ENCODE measurements at regions not wholly inside any gene's neighbourhood (a gene's known extent, or its start where the extent isn't known, plus 50 kb on each side); places are given as distances from the start of the nearest gene placed in this dataset.

GRCh38 chr16:85536073-85536410 is 77.1 kb upstream of the GSE1 start:
- FAIRE-seq (no peak), DNase-seq (ENCODE audit: low spot score) (no peak), ATAC-seq (no peak)
- in situ Hi-C loops (cut with HindIII; ENCODE audit: extremely low pct_ligation_motif_present, low pct_unique_long_range_greater_than_20kb) (no loop called here), intact Hi-C loops (cut with micrococcal nuclease; ENCODE audit: unreplicated experiment) (no loop called here)
- POLR2A ChIA-PET = interaction anchor here (0.8 to 8.4 kb wide), 16 partner anchors 9 to 372 kb away, joined by 3 to 227 read pairs (median 6); partner anchors contain the start of gene GSE1
- Histone ChIP-seq H2AFZ (ENCODE audit: low read length) (no peak overlapping the region), H3K36me3 (replicated peaks in 1 of 2; ENCODE audit: control insufficient read depth in 1 of 2, insufficient read depth in 2 of 2, low read length in 2 of 2) (no peaks in the 10 kb centered on the region), H3K9me3 (ENCODE audit: low read length) (no peaks in the 10 kb centered on the region), H3K27me3 (ENCODE audit: control insufficient read depth in 1 of 2, insufficient read depth in 2 of 2, low read length in 2 of 2) (no peaks in the 10 kb centered on the region), H3K27ac (ENCODE audit: extremely low read length, insufficient read depth, low read length) (peak overlapping the region; percentile 90), H3K4me1 (ENCODE audit: insufficient read depth, low read length) (peaks cover 100% of the 10 kb centered on the region), H3K79me2 (ENCODE audit: insufficient read depth, low read length) (peaks cover 16% of the 10 kb centered on the region), H3K4me3 (replicated peaks in 1 of 3; ENCODE audit: insufficient read depth in 1 of 3, low read depth in 2 of 3, low read length in 3 of 3) (peak overlapping the region; percentile 35 to 74 (median 51); a peak in 5 of 6 replicates), H3K9ac (ENCODE audit: insufficient read depth, low read depth, low read length) (peak overlapping the region; percentile 71), H3K4me2 (ENCODE audit: low read depth, low read length) (peak overlapping the region; percentile 83), H4K20me1 (ENCODE audit: insufficient read depth, low read length) (no peaks in the 10 kb centered on the region)
- 8% methylated on average over 5 of the region's 6 CpGs for WGBS (ENCODE audit: low lambda C conversion rate)
- CTCF ChIA-PET (ENCODE audit: low intra/inter-chr PET ratio, low total read pairs) = no interaction called here
- BruUV-seq (replicated peaks) = no TSS peak
- TF ChIP-seq ZNF816 (CRISPR knock-in tag; IDR thresholded peaks at IDR 0.05; ENCODE audit: borderline replicate concordance) = no peak; the same call in 1 of the 2 replicates
- 0 out of 2 replicates have a peak, but pooled peaks have one; percentile 6 for TF ChIP-seq KLF11 (CRISPR knock-in tag; IDR thresholded peaks at IDR 0.05)
- TF ChIP-seq SALL1 (CRISPR knock-in tag; IDR thresholded peaks at IDR 0.05) = no peak
- no peak for TF ChIP-seq ZNF136 (CRISPR knock-in tag; IDR thresholded peaks at IDR 0.05; ENCODE audit: low read depth)
- no peak for TF ChIP-seq ZFP36L2 (CRISPR knock-in tag; IDR thresholded peaks at IDR 0.05)
- TF ChIP-seq ZZZ3 (CRISPR knock-in tag; IDR thresholded peaks at IDR 0.05; ENCODE audit: borderline replicate concordance) = no peak; the same call in 1 of the 2 replicates
- 0 out of 2 replicates have a peak, but pooled peaks have one; percentile 42 for TF ChIP-seq ZSCAN21 (CRISPR knock-in tag; IDR thresholded peaks at IDR 0.05; ENCODE audit: borderline replicate concordance)
- TF ChIP-seq, protein P1, sequence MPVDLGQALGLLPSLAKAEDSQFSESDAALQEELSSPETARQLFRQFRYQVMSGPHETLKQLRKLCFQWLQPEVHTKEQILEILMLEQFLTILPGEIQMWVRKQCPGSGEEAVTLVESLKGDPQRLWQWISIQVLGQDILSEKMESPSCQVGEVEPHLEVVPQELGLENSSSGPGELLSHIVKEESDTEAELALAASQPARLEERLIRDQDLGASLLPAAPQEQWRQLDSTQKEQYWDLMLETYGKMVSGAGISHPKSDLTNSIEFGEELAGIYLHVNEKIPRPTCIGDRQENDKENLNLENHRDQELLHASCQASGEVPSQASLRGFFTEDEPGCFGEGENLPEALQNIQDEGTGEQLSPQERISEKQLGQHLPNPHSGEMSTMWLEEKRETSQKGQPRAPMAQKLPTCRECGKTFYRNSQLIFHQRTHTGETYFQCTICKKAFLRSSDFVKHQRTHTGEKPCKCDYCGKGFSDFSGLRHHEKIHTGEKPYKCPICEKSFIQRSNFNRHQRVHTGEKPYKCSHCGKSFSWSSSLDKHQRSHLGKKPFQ (CRISPR knock-in tag; IDR thresholded peaks at IDR 0.05; ENCODE audit: insufficient replicate concordance) = no peak
- TF ChIP-seq, protein P2, sequence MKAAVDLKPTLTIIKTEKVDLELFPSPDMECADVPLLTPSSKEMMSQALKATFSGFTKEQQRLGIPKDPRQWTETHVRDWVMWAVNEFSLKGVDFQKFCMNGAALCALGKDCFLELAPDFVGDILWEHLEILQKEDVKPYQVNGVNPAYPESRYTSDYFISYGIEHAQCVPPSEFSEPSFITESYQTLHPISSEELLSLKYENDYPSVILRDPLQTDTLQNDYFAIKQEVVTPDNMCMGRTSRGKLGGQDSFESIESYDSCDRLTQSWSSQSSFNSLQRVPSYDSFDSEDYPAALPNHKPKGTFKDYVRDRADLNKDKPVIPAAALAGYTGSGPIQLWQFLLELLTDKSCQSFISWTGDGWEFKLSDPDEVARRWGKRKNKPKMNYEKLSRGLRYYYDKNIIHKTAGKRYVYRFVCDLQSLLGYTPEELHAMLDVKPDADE (CRISPR knock-in tag; IDR thresholded peaks at IDR 0.05) = peak; percentile 75; the same call in 1 of the 2 replicates
- peak; percentile 24; the same call in 1 of the 2 replicates for TF ChIP-seq CBFB (CRISPR knock-in tag; IDR thresholded peaks at IDR 0.05)
- no peak for TF ChIP-seq ZNF75D (CRISPR knock-in tag; IDR thresholded peaks at IDR 0.05; ENCODE audit: borderline replicate concordance)
- TF ChIP-seq, protein P3, sequence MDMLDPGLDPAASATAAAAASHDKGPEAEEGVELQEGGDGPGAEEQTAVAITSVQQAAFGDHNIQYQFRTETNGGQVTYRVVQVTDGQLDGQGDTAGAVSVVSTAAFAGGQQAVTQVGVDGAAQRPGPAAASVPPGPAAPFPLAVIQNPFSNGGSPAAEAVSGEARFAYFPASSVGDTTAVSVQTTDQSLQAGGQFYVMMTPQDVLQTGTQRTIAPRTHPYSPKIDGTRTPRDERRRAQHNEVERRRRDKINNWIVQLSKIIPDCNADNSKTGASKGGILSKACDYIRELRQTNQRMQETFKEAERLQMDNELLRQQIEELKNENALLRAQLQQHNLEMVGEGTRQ (IDR thresholded peaks at IDR 0.05; ENCODE audit: low read depth, low read length) = no peak
- TF ChIP-seq, protein P3 (CRISPR knock-in tag; IDR thresholded peaks at IDR 0.05; ENCODE audit: borderline replicate concordance) = no peak
- 0 out of 2 replicates have a peak, but pooled peaks have one; percentile 12 for TF ChIP-seq ZNF891 (CRISPR knock-in tag; IDR thresholded peaks at IDR 0.05)
- 0 out of 2 replicates have a peak, but pooled peaks have one; percentile 33 for TF ChIP-seq RFXAP (CRISPR knock-in tag; IDR thresholded peaks at IDR 0.05; ENCODE audit: borderline replicate concordance)
- 0 out of 2 replicates have a peak, but pooled peaks have one; percentile 23 for TF ChIP-seq ZNF616 (CRISPR knock-in tag; IDR thresholded peaks at IDR 0.05; ENCODE audit: low read depth)
- TF ChIP-seq, protein P4, sequence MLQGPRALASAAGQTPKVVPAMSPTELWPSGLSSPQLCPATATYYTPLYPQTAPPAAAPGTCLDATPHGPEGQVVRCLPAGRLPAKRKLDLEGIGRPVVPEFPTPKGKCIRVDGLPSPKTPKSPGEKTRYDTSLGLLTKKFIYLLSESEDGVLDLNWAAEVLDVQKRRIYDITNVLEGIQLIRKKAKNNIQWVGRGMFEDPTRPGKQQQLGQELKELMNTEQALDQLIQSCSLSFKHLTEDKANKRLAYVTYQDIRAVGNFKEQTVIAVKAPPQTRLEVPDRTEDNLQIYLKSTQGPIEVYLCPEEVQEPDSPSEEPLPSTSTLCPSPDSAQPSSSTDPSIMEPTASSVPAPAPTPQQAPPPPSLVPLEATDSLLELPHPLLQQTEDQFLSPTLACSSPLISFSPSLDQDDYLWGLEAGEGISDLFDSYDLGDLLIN (CRISPR knock-in tag; IDR thresholded peaks at IDR 0.05; ENCODE audit: borderline replicate concordance) = peak; percentile 62; the same call in 1 of the 2 replicates
- TF ChIP-seq ZNF253 (CRISPR knock-in tag; IDR thresholded peaks at IDR 0.05; ENCODE audit: borderline replicate concordance) = 0 out of 2 replicates have a peak, but pooled peaks have one; percentile 39
- TF ChIP-seq ZNF558 (CRISPR knock-in tag; IDR thresholded peaks at IDR 0.05; ENCODE audit: borderline replicate concordance) = no peak
